H9 (cell line): ENCODE measurements at regions not wholly inside any gene's neighbourhood (a gene's known extent, or its start where the extent isn't known, plus 50 kb on each side); places are given as distances from the start of the nearest gene placed in this dataset.

Experiments
- DNase-seq: peaks from one replicate; pipeline ENCODE4 v3.0.0-alpha.2; 2017
- H2AFZ ChIP-seq: one replicate; pipeline ENCODE4 v1.6.1; 2013; ENCODE audit warnings: mild to moderate bottlenecking, low read length, control low read depth, moderate library complexity
- H2AK5ac ChIP-seq: 2 replicates; pipeline ENCODE4 v1.6.1; 2013; ENCODE audit warnings: low read length, control low read depth, mixed read lengths; ENCODE audit not compliant: insufficient read length
- H2BK120ac ChIP-seq: one replicate; pipeline ENCODE4 v1.6.1; 2013; ENCODE audit warnings: low read depth, mild to moderate bottlenecking, low read length, control low read depth, inconsistent platforms; ENCODE audit not compliant: poor library complexity, severe bottlenecking
- H2BK12ac ChIP-seq: 2 replicates; pipeline ENCODE4 v1.6.1; 2013; ENCODE audit warnings: low read length, control low read depth, mixed read lengths, low read depth; ENCODE audit not compliant: insufficient read length
- H2BK15ac ChIP-seq: 2 replicates; pipeline ENCODE4 v1.6.1; 2013; ENCODE audit warnings: low read depth, low read length, control low read depth
- H2BK20ac ChIP-seq: one replicate; pipeline ENCODE4 v1.6.1; 2013; ENCODE audit warnings: low read depth, mild to moderate bottlenecking, low read length, control low read depth, inconsistent platforms; ENCODE audit not compliant: poor library complexity, severe bottlenecking
- H2BK5ac ChIP-seq: 2 replicates; pipeline ENCODE4 v1.6.1; 2013; ENCODE audit warnings: low read length, control low read depth, mixed read lengths; ENCODE audit not compliant: insufficient read length
- H3K14ac ChIP-seq: 2 replicates; pipeline ENCODE4 v1.6.1; 2013; ENCODE audit warnings: low read length, control low read depth; ENCODE audit not compliant: insufficient read depth
- H3K18ac ChIP-seq: 2 replicates; pipeline ENCODE4 v1.6.1; 2013; ENCODE audit warnings: low read depth, mild to moderate bottlenecking, mixed read lengths, low read length, control low read depth; ENCODE audit not compliant: insufficient read length
- H3K23ac ChIP-seq: 2 replicates; pipeline ENCODE4 v1.6.1; 2013; ENCODE audit warnings: low read length, control low read depth, mixed read lengths, low read depth; ENCODE audit not compliant: insufficient read length
- H3K23me2 ChIP-seq: 2 replicates; pipeline ENCODE4 v1.6.1; 2013; ENCODE audit warnings: low read depth, mild to moderate bottlenecking, mixed read lengths, low read length, control low read depth; ENCODE audit not compliant: insufficient read length, poor library complexity, severe bottlenecking
- H3K27ac ChIP-seq: 2 replicates; pipeline ENCODE4 v1.5.1; 2013; ENCODE audit warnings: low read length, control low read depth, mixed read lengths, low read depth; ENCODE audit not compliant: insufficient read length
- H3K27me3 ChIP-seq: 2 replicates; pipeline ENCODE4 v1.6.1; 2013; ENCODE audit warnings: low read length, control low read depth, inconsistent platforms; ENCODE audit not compliant: insufficient read depth
- H3K4ac ChIP-seq: 2 replicates; pipeline ENCODE4 v1.6.1; 2013; ENCODE audit warnings: low read depth, mild to moderate bottlenecking, control low read depth, inconsistent platforms, low read length, moderate library complexity
- H3K4me1 ChIP-seq: 2 replicates; pipeline ENCODE4 v1.6.1; 2013; ENCODE audit warnings: low read length, control low read depth, inconsistent platforms; ENCODE audit not compliant: insufficient read depth
- H3K4me2 ChIP-seq: 2 replicates; pipeline ENCODE4 v1.6.1; 2013; ENCODE audit warnings: low read length, control low read depth, mixed read lengths; ENCODE audit not compliant: insufficient read length, insufficient read depth
- H3K56ac ChIP-seq: 2 replicates; pipeline ENCODE4 v1.6.1; 2013; ENCODE audit warnings: low read depth, mild to moderate bottlenecking, mixed read lengths, low read length, control low read depth; ENCODE audit not compliant: insufficient read length
- H3K79me1 ChIP-seq: 2 replicates; pipeline ENCODE4 v1.6.1; 2013; ENCODE audit warnings: low read depth, mild to moderate bottlenecking, moderate library complexity, low read length, control low read depth, inconsistent platforms; ENCODE audit not compliant: insufficient read depth, poor library complexity, severe bottlenecking
- H3K79me2 ChIP-seq: 2 replicates; pipeline ENCODE4 v1.6.1; 2013; ENCODE audit warnings: low read length, control low read depth, inconsistent platforms; ENCODE audit not compliant: insufficient read depth
- H3K9ac ChIP-seq: 2 replicates; pipeline ENCODE4 v1.6.1; 2013; ENCODE audit warnings: low read length, control low read depth, mixed read lengths; ENCODE audit not compliant: insufficient read length; ENCODE audit errors: extremely low read depth
- H3K9me3 ChIP-seq: one replicate; pipeline ENCODE4 v1.6.1; 2013; ENCODE audit warnings: low read depth, low read length, inconsistent platforms; ENCODE audit not compliant: control insufficient read depth
- H3T11ph ChIP-seq: one replicate; pipeline ENCODE4 v1.6.1; 2013; ENCODE audit warnings: mild to moderate bottlenecking, low read length, control low read depth, inconsistent platforms
- H4K20me1 ChIP-seq: one replicate; pipeline ENCODE4 v1.6.1; 2013; ENCODE audit not compliant: control insufficient read depth, insufficient read length, insufficient read depth
- H4K5ac ChIP-seq: 2 replicates; pipeline ENCODE4 v1.6.1; 2013; ENCODE audit warnings: low read depth, mild to moderate bottlenecking, mixed read lengths, low read length, control low read depth; ENCODE audit not compliant: insufficient read length
- H4K8ac ChIP-seq: replicated peaks from 2 replicates; pipeline ENCODE4 v1.6.1; 2013; ENCODE audit warnings: low read length, control low read depth, mixed read lengths, low read depth; ENCODE audit not compliant: insufficient read length
- H4K91ac ChIP-seq: 2 replicates; pipeline ENCODE4 v1.6.1; 2013; ENCODE audit warnings: low read depth, mild to moderate bottlenecking, moderate library complexity, mixed read lengths, low read length, control low read depth; ENCODE audit not compliant: insufficient read length
- H3K27ac Mint-ChIP-seq, 3 experiments: 2 replicates in 2 of 3; 3 replicates in 1 of 3; pipeline ENCODE4 v1.8.0; 2020 to 2021; ENCODE audit warnings: mixed read lengths in 3 of 3, mild to moderate bottlenecking in 1 of 3, moderate library complexity in 1 of 3
- H3K27me3 Mint-ChIP-seq: 2 replicates; pipeline ENCODE4 v1.8.0; 2021; ENCODE audit warnings: low read depth, mild to moderate bottlenecking, moderate library complexity, mixed read lengths
- H3K36me3 Mint-ChIP-seq, 3 experiments: 2 replicates in 2 of 3; 3 replicates in 1 of 3; pipeline ENCODE4 v1.8.0; 2020 to 2021; ENCODE audit warnings: low read depth in 3 of 3, mixed read lengths in 3 of 3; ENCODE audit not compliant: insufficient read depth in 1 of 3
- H3K4me1 Mint-ChIP-seq, 2 experiments: 2 replicates each; pipeline ENCODE4 v1.8.0; 2020; ENCODE audit warnings: mixed read lengths in 2 of 2
- H3K4me3 Mint-ChIP-seq, 2 experiments: 2 replicates in 1 of 2; 3 replicates in 1 of 2; pipeline ENCODE4 v1.8.0; 2020 to 2021; ENCODE audit warnings: mild to moderate bottlenecking in 2 of 2, mixed read lengths in 2 of 2, moderate library complexity in 1 of 2
- H3K9me3 Mint-ChIP-seq, 2 experiments: 2 replicates in 1 of 2; 3 replicates in 1 of 2; pipeline ENCODE4 v1.8.0; 2020; ENCODE audit warnings: mild to moderate bottlenecking in 2 of 2, mixed read lengths in 2 of 2, moderate library complexity in 1 of 2
- whole genome bisulfite sequencing: extraction: QIAGEN DNeasy Blood & Tissue Kit; methylation state at CpG from one replicate; pipeline ENCODE4 v1.1.7; 2013; ENCODE audit warnings: missing lambda C conversion rate, low lambda C conversion rate, mixed read lengths; ENCODE audit not compliant: insufficient read length; ENCODE audit errors: extremely low coverage; 5-methylcytosine and 5-hydroxymethylcytosine counted together
- TF ChIP-seq, protein P1 (sequence below): fragments of 200-600 bp; sonication (generic); conservative IDR thresholded peaks from 3 replicates; pipeline ENCODE4 v1.8.0; 2021; ENCODE audit warnings: antibody characterized with exemption, mild to moderate bottlenecking

DNA sequence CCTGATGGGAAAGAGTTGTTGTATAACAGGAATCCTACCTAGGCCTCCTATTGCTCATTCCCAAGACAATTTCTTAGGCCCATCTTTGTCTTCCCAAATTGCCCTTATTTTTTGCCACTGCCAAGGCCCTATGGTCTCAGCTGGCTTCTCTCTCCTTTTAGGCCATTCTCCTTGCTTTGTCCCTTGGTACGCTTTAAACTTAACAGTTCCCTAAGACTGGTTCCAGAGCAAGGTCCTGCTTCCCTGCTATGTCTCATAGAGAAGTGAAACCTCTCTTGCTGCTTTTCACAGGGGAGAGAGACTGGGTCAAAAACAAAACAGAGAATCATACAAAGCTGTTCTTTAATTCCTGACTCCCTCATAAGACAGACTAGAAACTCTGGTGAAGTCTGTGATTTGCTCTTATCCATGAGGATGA, 77.1 kb downstream of the XCL2 start:
- Histone ChIP-seq H3K4me1 (peaks cover 8% of the 10 kb centered on the region; the same call in 1 of the 2 replicates), H3K27ac (no peak overlapping the region), H3K4ac (no peak overlapping the region), H3K79me1 (no peaks in the 10 kb centered on the region), H3K56ac (no peak overlapping the region), H3K27me3 (no peaks in the 10 kb centered on the region), H3K4me2 (no peak overlapping the region), H3K9me3 (no peaks in the 10 kb centered on the region), H2AFZ (no peak overlapping the region), H3K23ac (no peak overlapping the region), H4K5ac (no peak overlapping the region), H4K8ac (no peak overlapping the region), H2BK12ac (no peak overlapping the region), H3K14ac (no peak overlapping the region), H3K79me2 (no peaks in the 10 kb centered on the region), H2BK120ac (no peak overlapping the region), H4K20me1 (no peaks in the 10 kb centered on the region), H3K18ac (no peak overlapping the region), H4K91ac (no peak overlapping the region), H2AK5ac (no peak overlapping the region), H2BK20ac (no peak overlapping the region), H2BK15ac (no peak overlapping the region), H3K23me2 (no peaks in the 10 kb centered on the region), H2BK5ac (no peak overlapping the region), H3T11ph (no peak overlapping the region), H3K9ac (no peak overlapping the region)
- H3K27ac Mint-ChIP-seq, result no peak overlapping the region; a peak in 1 of 7 replicates
- peaks cover 0 to under 1% of the 10 kb centered on the region in 2 experiments; a peak in 1 of 5 replicates for H3K9me3 Mint-ChIP-seq
- peaks cover 0 to 4% (median under 1%) of the 10 kb centered on the region in 3 experiments; a peak in 2 of 7 replicates for H3K36me3 Mint-ChIP-seq
- no peak for DNase-seq
- H3K27me3 Mint-ChIP-seq, result no peaks in the 10 kb centered on the region
- no peak overlapping the region for H3K4me3 Mint-ChIP-seq
- no CpG with 5 or more reads among the region's 1 CpG for WGBS
- peaks cover 18 to 35% of the 10 kb centered on the region in 2 experiments for H3K4me1 Mint-ChIP-seq
- TF ChIP-seq, protein P1, sequence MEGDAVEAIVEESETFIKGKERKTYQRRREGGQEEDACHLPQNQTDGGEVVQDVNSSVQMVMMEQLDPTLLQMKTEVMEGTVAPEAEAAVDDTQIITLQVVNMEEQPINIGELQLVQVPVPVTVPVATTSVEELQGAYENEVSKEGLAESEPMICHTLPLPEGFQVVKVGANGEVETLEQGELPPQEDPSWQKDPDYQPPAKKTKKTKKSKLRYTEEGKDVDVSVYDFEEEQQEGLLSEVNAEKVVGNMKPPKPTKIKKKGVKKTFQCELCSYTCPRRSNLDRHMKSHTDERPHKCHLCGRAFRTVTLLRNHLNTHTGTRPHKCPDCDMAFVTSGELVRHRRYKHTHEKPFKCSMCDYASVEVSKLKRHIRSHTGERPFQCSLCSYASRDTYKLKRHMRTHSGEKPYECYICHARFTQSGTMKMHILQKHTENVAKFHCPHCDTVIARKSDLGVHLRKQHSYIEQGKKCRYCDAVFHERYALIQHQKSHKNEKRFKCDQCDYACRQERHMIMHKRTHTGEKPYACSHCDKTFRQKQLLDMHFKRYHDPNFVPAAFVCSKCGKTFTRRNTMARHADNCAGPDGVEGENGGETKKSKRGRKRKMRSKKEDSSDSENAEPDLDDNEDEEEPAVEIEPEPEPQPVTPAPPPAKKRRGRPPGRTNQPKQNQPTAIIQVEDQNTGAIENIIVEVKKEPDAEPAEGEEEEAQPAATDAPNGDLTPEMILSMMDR, result no peak
